ENCODE measurements at regions not wholly inside any gene's neighbourhood (a gene's known extent, or its start where the extent isn't known, plus 50 kb on each side); places are given as distances from the start of the nearest gene placed in this dataset.

DNA sequence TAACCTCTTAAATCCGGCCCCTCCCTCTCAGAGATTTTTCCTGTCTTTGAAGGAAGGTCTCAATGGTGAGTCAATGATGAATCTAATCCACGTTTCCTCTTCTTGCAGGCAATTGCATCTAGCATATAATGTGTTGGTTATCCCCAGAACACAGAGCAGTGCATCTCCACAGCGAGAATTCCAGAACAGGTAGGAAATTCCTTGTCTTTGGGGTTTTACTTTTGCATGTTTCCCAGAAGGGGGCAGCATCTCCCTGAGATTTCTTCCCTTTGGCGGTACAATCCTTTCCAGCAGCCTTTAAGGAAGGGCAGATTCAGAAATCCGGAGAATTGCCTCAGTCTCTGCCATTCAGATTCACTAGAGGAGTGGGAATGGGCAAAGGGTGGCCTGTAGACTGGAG lies 128.0 kb downstream of the KCNA5 start:
- TF ChIP-seq, protein P1, sequence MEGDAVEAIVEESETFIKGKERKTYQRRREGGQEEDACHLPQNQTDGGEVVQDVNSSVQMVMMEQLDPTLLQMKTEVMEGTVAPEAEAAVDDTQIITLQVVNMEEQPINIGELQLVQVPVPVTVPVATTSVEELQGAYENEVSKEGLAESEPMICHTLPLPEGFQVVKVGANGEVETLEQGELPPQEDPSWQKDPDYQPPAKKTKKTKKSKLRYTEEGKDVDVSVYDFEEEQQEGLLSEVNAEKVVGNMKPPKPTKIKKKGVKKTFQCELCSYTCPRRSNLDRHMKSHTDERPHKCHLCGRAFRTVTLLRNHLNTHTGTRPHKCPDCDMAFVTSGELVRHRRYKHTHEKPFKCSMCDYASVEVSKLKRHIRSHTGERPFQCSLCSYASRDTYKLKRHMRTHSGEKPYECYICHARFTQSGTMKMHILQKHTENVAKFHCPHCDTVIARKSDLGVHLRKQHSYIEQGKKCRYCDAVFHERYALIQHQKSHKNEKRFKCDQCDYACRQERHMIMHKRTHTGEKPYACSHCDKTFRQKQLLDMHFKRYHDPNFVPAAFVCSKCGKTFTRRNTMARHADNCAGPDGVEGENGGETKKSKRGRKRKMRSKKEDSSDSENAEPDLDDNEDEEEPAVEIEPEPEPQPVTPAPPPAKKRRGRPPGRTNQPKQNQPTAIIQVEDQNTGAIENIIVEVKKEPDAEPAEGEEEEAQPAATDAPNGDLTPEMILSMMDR (IDR thresholded peaks at IDR 0.05) = peak; percentile 21 to 71 (median 54)
- TF ChIP-seq POLR2AphosphoS5 (IDR thresholded peaks at IDR 0.05) (peak; percentile 23), POLR2A (IDR thresholded peaks at IDR 0.05) (no peak)
